Liver (tissue), 8 donors: ENCODE measurements at regions not wholly inside any gene's neighbourhood (a gene's known extent, or its start where the extent isn't known, plus 50 kb on each side); places are given as distances from the start of the nearest gene placed in this dataset.

Source experiments
- DNase-seq: peaks from one replicate; pipeline ENCODE4 v3.0.0-alpha.2; 2017; ENCODE audit warnings: low spot score
- H3K27ac ChIP-seq, 2 donors: one replicate each; pipeline ENCODE4 v1.7.0; 2013; ENCODE audit warnings: inconsistent platforms in 2 of 2, low read length in 2 of 2, control low read depth in 1 of 2, low read depth in 1 of 2, mild to moderate bottlenecking in 1 of 2
- H3K27me3 ChIP-seq, 4 donors: one replicate each; pipeline versions ENCODE4 v1.6.1 to v1.7.0; 2013; ENCODE audit warnings: low read length in 3 of 4, inconsistent platforms in 1 of 4, mild to moderate bottlenecking in 1 of 4, moderate library complexity in 1 of 4; ENCODE audit not compliant: control insufficient read depth in 4 of 4, insufficient read depth in 4 of 4
- H3K36me3 ChIP-seq, 4 donors: one replicate each; pipeline versions ENCODE4 v1.6.1 to v1.7.0; 2013; ENCODE audit warnings: low read length in 3 of 4, mild to moderate bottlenecking in 3 of 4, low read depth in 1 of 4, moderate library complexity in 1 of 4; ENCODE audit not compliant: control insufficient read depth in 4 of 4, insufficient read depth in 3 of 4
- H3K4me1 ChIP-seq, 4 donors: one replicate each; pipeline versions ENCODE4 v1.6.1 to v1.7.0; 2013; ENCODE audit warnings: low read length in 3 of 4, mild to moderate bottlenecking in 3 of 4, moderate library complexity in 1 of 4; ENCODE audit not compliant: control insufficient read depth in 4 of 4, insufficient read depth in 4 of 4
- H3K4me3 ChIP-seq, 3 donors: one replicate each; pipeline versions ENCODE4 v1.6.1 to v1.7.0; 2013; ENCODE audit warnings: low read length in 3 of 3, control low read depth in 1 of 3, low read depth in 1 of 3, mild to moderate bottlenecking in 1 of 3
- H3K9ac ChIP-seq, 2 donors: one replicate each; pipeline ENCODE4 v1.7.0; 2013; ENCODE audit warnings: low read length in 2 of 2, mild to moderate bottlenecking in 2 of 2, moderate library complexity in 2 of 2, control low read depth in 1 of 2, low read depth in 1 of 2
- H3K9me3 ChIP-seq, 4 donors: one replicate each; pipeline versions ENCODE4 v1.6.1 to v1.7.0; 2013; ENCODE audit warnings: low read length in 3 of 4; ENCODE audit not compliant: control insufficient read depth in 4 of 4
- ATF3 ChIP-seq: IDR thresholded peaks from 2 replicates; pipeline ENCODE4 v1.6.1; 2016; ENCODE audit warnings: antibody characterized with exemption
- CTCF ChIP-seq: fragments of 150-350 bp; IDR thresholded peaks from 2 replicates; pipeline ENCODE4 v1.5.1; 2017; ENCODE audit warnings: improper control_type of control experiment, low read depth, low read length; ENCODE audit not compliant: missing input control
- EGR1 ChIP-seq, 2 donors: IDR thresholded peaks; 2 replicates each; pipeline ENCODE4 v1.6.1; 2016 to 2018; ENCODE audit warnings: antibody characterized with exemption in 2 of 2, low read depth in 2 of 2
- FOXA1 ChIP-seq: IDR thresholded peaks from 2 replicates; pipeline ENCODE4 v1.6.1; 2016; ENCODE audit warnings: antibody characterized with exemption
- FOXA2 ChIP-seq: IDR thresholded peaks from 2 replicates; pipeline ENCODE4 v1.6.1; 2016; ENCODE audit warnings: antibody characterized with exemption
- GABPA ChIP-seq, 2 donors: IDR thresholded peaks in 1 of 2; conservative IDR thresholded peaks in 1 of 2; 2 replicates each; pipeline ENCODE4 v1.6.1; 2016; ENCODE audit warnings: antibody characterized with exemption in 2 of 2, mild to moderate bottlenecking in 1 of 2, moderate library complexity in 1 of 2
- HNF4A ChIP-seq, 2 donors: conservative IDR thresholded peaks; 2 replicates each; pipeline ENCODE4 v1.6.1; 2016; ENCODE audit warnings: antibody characterized with exemption in 2 of 2, mild to moderate bottlenecking in 2 of 2
- HNF4G ChIP-seq: IDR thresholded peaks from 2 replicates; pipeline ENCODE4 v1.6.1; 2016; ENCODE audit warnings: antibody characterized with exemption
- JUND ChIP-seq, 2 donors: IDR thresholded peaks; 2 replicates each; pipeline ENCODE4 v1.6.1; 2016; ENCODE audit warnings: antibody characterized with exemption in 2 of 2
- NR2F2 ChIP-seq: IDR thresholded peaks from 2 replicates; pipeline ENCODE4 v1.6.1; 2016; ENCODE audit warnings: antibody characterized with exemption
- RAD21 ChIP-seq, 2 donors: IDR thresholded peaks; 2 replicates each; pipeline ENCODE4 v1.6.1; 2016; ENCODE audit warnings: antibody characterized with exemption in 2 of 2, mild to moderate bottlenecking in 2 of 2
- REST ChIP-seq: IDR thresholded peaks from 2 replicates; pipeline ENCODE4 v1.6.1; 2016; ENCODE audit warnings: antibody characterized with exemption, mild to moderate bottlenecking
- RXRA ChIP-seq, 2 donors: IDR thresholded peaks; 2 replicates each; pipeline ENCODE4 v1.6.1; 2017 to 2018; ENCODE audit warnings: antibody characterized with exemption in 2 of 2, mild to moderate bottlenecking in 1 of 2
- SP1 ChIP-seq: IDR thresholded peaks from 2 replicates; pipeline ENCODE4 v1.6.1; 2018; ENCODE audit warnings: antibody characterized with exemption, mild to moderate bottlenecking
- TAF1 ChIP-seq: conservative IDR thresholded peaks from 2 replicates; pipeline ENCODE4 v1.6.1; 2016; ENCODE audit warnings: antibody characterized with exemption, mild to moderate bottlenecking
- YY1 ChIP-seq: IDR thresholded peaks from 2 replicates; pipeline ENCODE4 v1.6.1; 2016; ENCODE audit warnings: antibody characterized with exemption, mild to moderate bottlenecking
- ZBTB33 ChIP-seq: IDR thresholded peaks from 2 replicates; pipeline ENCODE4 v1.6.1; 2016; ENCODE audit warnings: antibody characterized with exemption
- WGBS: extraction: QIAGEN DNeasy Blood & Tissue Kit; methylation state at CpG from one replicate; pipeline ENCODE4 v1.1.7; 2013; 5-methylcytosine and 5-hydroxymethylcytosine counted together
- donor health status: healthy.
- donor health status: healthy.
- donor health status: healthy.
- donor health status: healthy.
- donor health status: healthy.

- TF ChIP-seq HNF4G (no peak), FOXA1 (no peak), NR2F2 (no peak), ZBTB33 (no peak), RAD21 (IDR thresholded peaks at IDR 0.05) (no peak), GABPA (IDR thresholded peaks at IDR 0.05 in 1 of 2, conservative IDR thresholded peaks at IDR 0.05 in 1 of 2) (no peak), YY1 (no peak), SP1 (no peak)
Measured at GRCh38 chr16:72680732-72681131, 367.2 kb downstream of the ZFHX3 start (continued).

GRCh38 chr16:72679856-72680255, 368.1 kb downstream of the ZFHX3 start:
- Histone ChIP-seq H3K27ac (no peak overlapping the region), H3K27me3 (no peaks in the 10 kb centered on the region), H3K4me1 (no peaks in the 10 kb centered on the region), H3K4me3 (no peak overlapping the region), H3K36me3 (no peaks in the 10 kb centered on the region), H3K9ac (no peak overlapping the region), H3K9me3 (no peaks in the 10 kb centered on the region)
- TF ChIP-seq RXRA (IDR thresholded peaks at IDR 0.05) = no peak
- no peak for TF ChIP-seq JUND (IDR thresholded peaks at IDR 0.05)
- no peak for TF ChIP-seq NR2F2
- no peak for TF ChIP-seq HNF4G
- TF ChIP-seq YY1 = no peak
- TF ChIP-seq ATF3 = no peak
- TF ChIP-seq HNF4A (conservative IDR thresholded peaks at IDR 0.05) = no peak
- no peak for TF ChIP-seq CTCF
- TF ChIP-seq EGR1 (IDR thresholded peaks at IDR 0.05; ENCODE audit: low read depth in 2 of 2) = no peak
- no peak for TF ChIP-seq GABPA (IDR thresholded peaks at IDR 0.05 in 1 of 2, conservative IDR thresholded peaks at IDR 0.05 in 1 of 2)
- TF ChIP-seq RAD21 (IDR thresholded peaks at IDR 0.05) = no peak
- no peak for DNase-seq

- Histone ChIP-seq H3K27ac (no peak overlapping the region), H3K9me3 (peaks cover 0 to 5% (median 0%) of the 10 kb centered on the region in 4 donors), H3K4me1 (no peaks in the 10 kb centered on the region), H3K36me3 (no peaks in the 10 kb centered on the region), H3K4me3 (no peak overlapping the region), H3K9ac (no peak overlapping the region), H3K27me3 (no peaks in the 10 kb centered on the region)
- 61% methylated on average over 2 of the region's 2 CpGs for WGBS
- TF ChIP-seq TAF1 (no peak), FOXA2 (peak; percentile 16), RXRA (IDR thresholded peaks at IDR 0.05) (peak in 1 of 2 donors; percentile 14), REST (no peak), HNF4A (conservative IDR thresholded peaks at IDR 0.05) (peak; percentile 16 to 62)
- no peak for DNase-seq
Measured at GRCh38 chr16:72677662-72678447, 370.1 kb downstream of the ZFHX3 start.
